ENCODE measurements at regions not wholly inside any gene's neighbourhood (a gene's known extent, or its start where the extent isn't known, plus 50 kb on each side); places are given as distances from the start of the nearest gene placed in this dataset.

GRCh38 chr20:51137461-51137860 is 114.6 kb upstream of the KCNG1 start:
- TF ChIP-seq CTCF (conservative IDR thresholded peaks at IDR 0.05 in 1 of 2, IDR thresholded peaks at IDR 0.05 in 1 of 2; ENCODE audit: low read depth in 1 of 2, low read length in 2 of 2) (no peak), EZH2 (IDR thresholded peaks at IDR 0.05; ENCODE audit: low read length, missing control alignments) (no peak)

All from fibroblast of lung (primary cell).